Suprapubic skin (tissue), 4 donors: ENCODE measurements at regions not wholly inside any gene's neighbourhood (a gene's known extent, or its start where the extent isn't known, plus 50 kb on each side); places are given as distances from the start of the nearest gene placed in this dataset.

ENCODE experiments used
- CTCF ChIP-seq, 2 donors: fragments of 200-600 bp in 1 of 2; fragments of 450-650 bp in 1 of 2; sonication (generic) in 1 of 2; IDR thresholded peaks; one replicate each; pipeline ENCODE4 v1.5.1; 2016 to 2019; ENCODE audit warnings: antibody characterized with exemption in 2 of 2, mild to moderate bottlenecking in 1 of 2, moderate library complexity in 1 of 2
- EP300 ChIP-seq: sonication (generic); formaldehyde crosslinking; IDR thresholded peaks from one replicate; pipeline ENCODE4 v1.6.1; 2017; ENCODE audit warnings: antibody characterized with exemption
- POLR2A ChIP-seq, 2 donors: fragments of 450-650 bp; IDR thresholded peaks; one replicate each; pipeline ENCODE4 v1.6.1; 2017; ENCODE audit warnings: antibody characterized with exemption in 2 of 2, mild to moderate bottlenecking in 2 of 2, moderate library complexity in 2 of 2
- POLR2AphosphoS5 ChIP-seq, 3 donors: sonication (generic); formaldehyde crosslinking; IDR thresholded peaks; one replicate each; pipeline ENCODE4 v1.6.1; 2017; ENCODE audit warnings: antibody characterized with exemption in 3 of 3

- TF ChIP-seq EP300 (no peak), CTCF (IDR thresholded peaks at IDR 0.05) (no peak), POLR2AphosphoS5 (IDR thresholded peaks at IDR 0.05) (no peak), POLR2A (IDR thresholded peaks at IDR 0.05) (no peak)
Measured at GRCh38 chr6:88374553-88374952, 208.4 kb upstream of the CNR1 start.
